ENCODE measurements at regions not wholly inside any gene's neighbourhood (a gene's known extent, or its start where the extent isn't known, plus 50 kb on each side); places are given as distances from the start of the nearest gene placed in this dataset.

- H3K27me3 ChIP-seq (replicated peaks; ENCODE audit: control insufficient read depth, insufficient read depth, low read length), result no peaks in the 10 kb centered on the region
- peaks cover 6% of the 10 kb centered on the region for H3K27me3 Mint-ChIP-seq (ENCODE audit: insufficient read depth, unreplicated experiment)
- intact Hi-C loops (cut with micrococcal nuclease; ENCODE audit: unreplicated experiment), result no loop called here
- no peaks in the 10 kb centered on the region for H3K4me1 ChIP-seq
- H3K4me1 Mint-ChIP-seq (ENCODE audit: low read depth, unreplicated experiment), result no peaks in the 10 kb centered on the region
- no TSS peak for BruUV-seq (replicated peaks)
- H3K9me3 Mint-ChIP-seq (ENCODE audit: unreplicated experiment), result no peaks in the 10 kb centered on the region
- POLR2A ChIA-PET, result no interaction called here
- no peak overlapping the region for H3K4me3 Mint-ChIP-seq (ENCODE audit: unreplicated experiment)
- H3K36me3 ChIP-seq (ENCODE audit: control insufficient read depth, insufficient read depth, low read length), result no peaks in the 10 kb centered on the region
- no peak for DNase-seq
- CTCF ChIA-PET, result no interaction called here
- TF ChIP-seq CTCF (IDR thresholded peaks at IDR 0.05; ENCODE audit: insufficient read depth in 1 of 2, low read depth in 1 of 2, low read length in 1 of 2, severe bottlenecking in 1 of 2, unreplicated experiment in 1 of 2), result no peak
- no peak overlapping the region for H3K4me3 ChIP-seq (ENCODE audit: low read depth, low read length)
- no peaks in the 10 kb centered on the region for H3K9me3 ChIP-seq
- no peaks in the 10 kb centered on the region for H3K36me3 Mint-ChIP-seq (ENCODE audit: insufficient read depth, unreplicated experiment)
- H3K27ac Mint-ChIP-seq (ENCODE audit: unreplicated experiment), result no peak overlapping the region
Measured at GRCh38 chr1:99122039-99122438, 117.4 kb upstream of the PLPPR5 start.

GRCh38 chr1:99123936-99124335 is 119.3 kb upstream of the PLPPR5 start:
- no peaks in the 10 kb centered on the region for H3K36me3 ChIP-seq (ENCODE audit: control insufficient read depth, insufficient read depth, low read length)
- Mint-ChIP-seq H3K27me3 (ENCODE audit: insufficient read depth, unreplicated experiment) (peaks cover 5% of the 10 kb centered on the region), H3K9me3 (ENCODE audit: unreplicated experiment) (no peaks in the 10 kb centered on the region), H3K27ac (ENCODE audit: unreplicated experiment) (no peak overlapping the region), H3K4me3 (ENCODE audit: unreplicated experiment) (no peak overlapping the region), H3K4me1 (ENCODE audit: low read depth, unreplicated experiment) (no peaks in the 10 kb centered on the region), H3K36me3 (ENCODE audit: insufficient read depth, unreplicated experiment) (no peaks in the 10 kb centered on the region)
- H3K27me3 ChIP-seq (replicated peaks; ENCODE audit: control insufficient read depth, insufficient read depth, low read length), result no peaks in the 10 kb centered on the region
- no peak for DNase-seq
- ChIA-PET POLR2A (no interaction called here), CTCF (no interaction called here)
- no peak overlapping the region for H3K4me3 ChIP-seq (ENCODE audit: low read depth, low read length)
- H3K9me3 ChIP-seq, result no peaks in the 10 kb centered on the region
- TF ChIP-seq CTCF (IDR thresholded peaks at IDR 0.05; ENCODE audit: insufficient read depth in 1 of 2, low read depth in 1 of 2, low read length in 1 of 2, severe bottlenecking in 1 of 2, unreplicated experiment in 1 of 2), result no peak
- no peaks in the 10 kb centered on the region for H3K4me1 ChIP-seq
- intact Hi-C loops (cut with micrococcal nuclease; ENCODE audit: unreplicated experiment), result no loop called here
- no TSS peak for BruUV-seq (replicated peaks)

GRCh38 chr1:99131546-99131945 is 126.9 kb upstream of the PLPPR5 start:
- TF ChIP-seq CTCF (IDR thresholded peaks at IDR 0.05; ENCODE audit: insufficient read depth in 1 of 2, low read depth in 1 of 2, low read length in 1 of 2, severe bottlenecking in 1 of 2, unreplicated experiment in 1 of 2), result no peak
- H3K27me3 Mint-ChIP-seq (ENCODE audit: insufficient read depth, unreplicated experiment), result peaks cover 3% of the 10 kb centered on the region
- H3K9me3 Mint-ChIP-seq (ENCODE audit: unreplicated experiment), result no peaks in the 10 kb centered on the region
- ChIA-PET CTCF (no interaction called here), POLR2A (no interaction called here)
- H3K4me3 ChIP-seq (ENCODE audit: low read depth, low read length), result no peak overlapping the region
- no peaks in the 10 kb centered on the region for H3K27me3 ChIP-seq (replicated peaks; ENCODE audit: control insufficient read depth, insufficient read depth, low read length)
- no peak overlapping the region for H3K27ac Mint-ChIP-seq (ENCODE audit: unreplicated experiment)
- no TSS peak for BruUV-seq (replicated peaks)
- H3K36me3 Mint-ChIP-seq (ENCODE audit: insufficient read depth, unreplicated experiment), result no peaks in the 10 kb centered on the region
- H3K4me1 Mint-ChIP-seq (ENCODE audit: low read depth, unreplicated experiment), result no peaks in the 10 kb centered on the region
- no peak overlapping the region for H3K4me3 Mint-ChIP-seq (ENCODE audit: unreplicated experiment)
- H3K9me3 ChIP-seq, result no peaks in the 10 kb centered on the region
- H3K36me3 ChIP-seq (ENCODE audit: control insufficient read depth, insufficient read depth, low read length), result no peaks in the 10 kb centered on the region
- H3K4me1 ChIP-seq, result no peaks in the 10 kb centered on the region
- no peak for DNase-seq
- intact Hi-C loops (cut with micrococcal nuclease; ENCODE audit: unreplicated experiment), result no loop called here

Data from Caco-2 (cell line).